IMR-90 (cell line): ENCODE measurements at regions not wholly inside any gene's neighbourhood (a gene's known extent, or its start where the extent isn't known, plus 50 kb on each side); places are given as distances from the start of the nearest gene placed in this dataset.

Experiments used
- ATAC-seq: fragments of 200-7000 bp; cut with Tn5 transposase; 2 replicates; pipeline ENCODE4 v1.9.1; 2020; ENCODE audit warnings: low read depth, mild to moderate bottlenecking, moderate library complexity
- BruUV-seq: library from RNA; stranded (reverse); fragments of 400-500 nt; replicated peaks from 2 replicates; lab custom pipeline; 2021; lab: Mats Ljungman, UMichigan
- CTCF ChIA-PET: fragments of 300-600 bp; formaldehyde crosslinking; extraction: SDS; loops from one replicate; lab custom pipeline; 2021; ENCODE audit warnings: antibody characterized with exemption; lab: Yijun Ruan, JAX
- POLR2A ChIA-PET: fragments of 300-600 bp; sonication (Branson Sonifier 250); formaldehyde crosslinking; loops from one replicate; lab custom pipeline; 2022; ENCODE audit warnings: antibody characterized with exemption; ENCODE audit not compliant: unreplicated experiment; lab: Charles Lee
- DNase-seq: peaks from one replicate; pipeline ENCODE4 v3.0.0; 2013
- H2AFZ ChIP-seq: replicated peaks from 2 replicates; pipeline ENCODE3; 2013; ENCODE audit warnings: low read length, mild to moderate bottlenecking; ENCODE audit not compliant: poor library complexity
- H2AK5ac ChIP-seq: 2 replicates; pipeline ENCODE4 v1.6.1; 2013; ENCODE audit warnings: low read depth, low read length, inconsistent platforms
- H2AK9ac ChIP-seq: replicated peaks from 2 replicates; pipeline ENCODE3; 2013; ENCODE audit warnings: mild to moderate bottlenecking, low read depth, low read length, moderate library complexity; ENCODE audit not compliant: poor library complexity
- H2BK120ac ChIP-seq: 2 replicates; pipeline ENCODE4 v1.6.1; 2013; ENCODE audit warnings: low read depth, low read length, inconsistent platforms
- H2BK15ac ChIP-seq: 3 replicates; pipeline ENCODE4 v1.6.1; 2013; ENCODE audit warnings: low read depth, low read length, inconsistent platforms
- H2BK20ac ChIP-seq: 2 replicates; pipeline ENCODE4 v1.6.1; 2013; ENCODE audit warnings: low read depth, mild to moderate bottlenecking, inconsistent platforms, low read length, moderate library complexity
- H2BK5ac ChIP-seq: 2 replicates; pipeline ENCODE4 v1.6.1; 2013; ENCODE audit warnings: mild to moderate bottlenecking, low read depth, low read length, inconsistent platforms; ENCODE audit not compliant: poor library complexity, severe bottlenecking
- H3K14ac ChIP-seq: replicated peaks from 2 replicates; pipeline ENCODE4 v1.6.1; 2013; ENCODE audit warnings: low read depth, low read length, inconsistent platforms
- H3K18ac ChIP-seq: 2 replicates; pipeline ENCODE4 v1.6.1; 2013; ENCODE audit warnings: low read depth, low read length, control low read depth
- H3K23ac ChIP-seq: 2 replicates; pipeline ENCODE4 v1.6.1; 2013; ENCODE audit warnings: low read depth, low read length, inconsistent platforms
- H3K27ac ChIP-seq: 2 replicates; pipeline ENCODE4 v1.5.1; 2013; ENCODE audit warnings: mild to moderate bottlenecking, control low read depth, low read length; ENCODE audit not compliant: insufficient read depth
- H3K27me3 ChIP-seq: 2 replicates; pipeline ENCODE4 v1.6.1; 2013; ENCODE audit warnings: low read length; ENCODE audit not compliant: control insufficient read depth, insufficient read depth
- H3K36me3 ChIP-seq: 2 replicates; pipeline ENCODE4 v1.6.1; 2013; ENCODE audit warnings: low read length, mixed read lengths; ENCODE audit not compliant: control insufficient read depth, insufficient read depth
- H3K4ac ChIP-seq: 2 replicates; pipeline ENCODE4 v1.6.1; 2013; ENCODE audit warnings: low read depth, low read length, inconsistent platforms
- H3K4me1 ChIP-seq: 2 replicates; pipeline ENCODE4 v1.6.1; 2013; ENCODE audit warnings: low read length, mixed read lengths; ENCODE audit not compliant: control insufficient read depth, insufficient read depth
- H3K4me2 ChIP-seq: 2 replicates; pipeline ENCODE4 v1.6.1; 2013; ENCODE audit warnings: low read depth, mild to moderate bottlenecking, control low read depth, low read length, moderate library complexity
- H3K4me3 ChIP-seq: 2 replicates; pipeline ENCODE4 v1.5.1; 2013; ENCODE audit warnings: low read depth, mild to moderate bottlenecking, control low read depth, low read length, moderate library complexity; ENCODE audit not compliant: insufficient read depth
- H3K56ac ChIP-seq: 2 replicates; pipeline ENCODE4 v1.6.1; 2013; ENCODE audit warnings: low read length, inconsistent platforms; ENCODE audit not compliant: insufficient read depth; ENCODE audit errors: extremely low read depth
- H3K79me1 ChIP-seq, 2 experiments: 2 replicates each; pipeline ENCODE4 v1.6.1; 2013; ENCODE audit warnings: low read length in 2 of 2, inconsistent platforms in 1 of 2, low read depth in 1 of 2
- H3K9ac ChIP-seq: 2 replicates; pipeline ENCODE4 v1.6.1; 2013; ENCODE audit warnings: low read depth, low read length, control low read depth
- H3K9me1 ChIP-seq: 2 replicates; pipeline ENCODE4 v1.6.1; 2013; ENCODE audit warnings: low read length, inconsistent platforms; ENCODE audit not compliant: insufficient read depth
- H3K9me3 ChIP-seq: 2 replicates; pipeline ENCODE4 v1.6.1; 2013; ENCODE audit warnings: low read length; ENCODE audit not compliant: control insufficient read depth, insufficient read depth
- H4K20me1 ChIP-seq: 2 replicates; pipeline ENCODE4 v1.6.1; 2013; ENCODE audit warnings: low read length, inconsistent platforms; ENCODE audit not compliant: insufficient read depth
- H4K5ac ChIP-seq: 2 replicates; pipeline ENCODE4 v1.6.1; 2013; ENCODE audit warnings: mild to moderate bottlenecking, low read depth, low read length, control low read depth
- H4K8ac ChIP-seq, 2 experiments: 2 replicates each; pipeline ENCODE4 v1.6.1; 2013; ENCODE audit warnings: low read depth in 2 of 2, low read length in 2 of 2, control low read depth in 1 of 2, inconsistent platforms in 1 of 2
- H4K91ac ChIP-seq: 2 replicates; pipeline ENCODE4 v1.6.1; 2013; ENCODE audit warnings: low read depth, low read length, inconsistent platforms; ENCODE audit not compliant: insufficient read depth
- CEBPB ChIP-seq: IDR thresholded peaks from 2 replicates; pipeline ENCODE4 v1.6.1; 2012; ENCODE audit warnings: low read depth, low read length, improper control_type of control experiment
- CHD1 ChIP-seq: IDR thresholded peaks from 2 replicates; pipeline ENCODE4 v1.6.1; 2012; ENCODE audit warnings: low read depth, low read length, improper control_type of control experiment
- CTCF ChIP-seq: conservative IDR thresholded peaks from 2 replicates; pipeline ENCODE4 v1.5.1; 2012; ENCODE audit warnings: mild to moderate bottlenecking, low read depth, low read length, improper control_type of control experiment
- ELK1 ChIP-seq: fragments of 150-350 bp; IDR thresholded peaks from 2 replicates; pipeline ENCODE4 v1.6.1; 2016; ENCODE audit warnings: low read depth, mild to moderate bottlenecking, low read length, moderate library complexity, borderline replicate concordance
- FOS ChIP-seq: fragments of 150-350 bp; IDR thresholded peaks from 2 replicates; pipeline ENCODE4 v1.6.1; 2016; ENCODE audit warnings: low read depth, low read length
- MAFK ChIP-seq: IDR thresholded peaks from 2 replicates; pipeline ENCODE4 v1.6.1; 2012; ENCODE audit warnings: low read depth, low read length, improper control_type of control experiment
- NFE2L2 ChIP-seq: fragments of 150-350 bp; IDR thresholded peaks from 2 replicates; pipeline ENCODE4 v1.6.1; 2016; ENCODE audit warnings: low read depth, mild to moderate bottlenecking, low read length
- POLR2A ChIP-seq: IDR thresholded peaks from 2 replicates; pipeline ENCODE4 v1.6.1; 2012; ENCODE audit warnings: mild to moderate bottlenecking, low read depth, low read length
- RAD21 ChIP-seq: IDR thresholded peaks from 2 replicates; pipeline ENCODE4 v1.6.1; 2012; ENCODE audit warnings: low read length, improper control_type of control experiment
- RCOR1 ChIP-seq: IDR thresholded peaks from 2 replicates; pipeline ENCODE4 v1.6.1; 2012; ENCODE audit warnings: mild to moderate bottlenecking, low read length, improper control_type of control experiment; ENCODE audit not compliant: insufficient replicate concordance
- RFX5 ChIP-seq: IDR thresholded peaks from 2 replicates; pipeline ENCODE4 v1.8.0; 2012; ENCODE audit warnings: low read depth, mild to moderate bottlenecking, low read length, moderate library complexity
- SMC3 ChIP-seq: fragments of 150-350 bp; IDR thresholded peaks from 2 replicates; pipeline ENCODE4 v1.6.1; 2016; ENCODE audit warnings: low read depth, mild to moderate bottlenecking, antibody characterized with exemption, low read length, moderate library complexity
- USF2 ChIP-seq: fragments of 150-350 bp; IDR thresholded peaks from 2 replicates; pipeline ENCODE4 v1.6.1; 2017; ENCODE audit warnings: mild to moderate bottlenecking, antibody characterized with exemption, low read length, low read depth
- WGBS, 2 experiments: methylation state at CpG; one replicate each; pipeline versions ENCODE4 v1.1.5 to v1.1.7; 2013; ENCODE audit warnings: missing lambda C conversion rate in 2 of 2; ENCODE audit not compliant: insufficient read length in 1 of 2; ENCODE audit errors: extremely low coverage in 2 of 2; 5-methylcytosine and 5-hydroxymethylcytosine counted together
- dilution Hi-C: fragments of 300-500 bp; cut with HindIII; formaldehyde crosslinking; loops from one replicate; pipeline ENCODE4 v1.14.3; 2018; ENCODE audit warnings: low sequenced_read_pairs; ENCODE audit not compliant: unreplicated experiment
- in situ Hi-C: fragments of 300-500 bp; cut with MboI; formaldehyde crosslinking; loops from 3 replicates; pipeline ENCODE4 v1.14.3; 2019; ENCODE audit warnings: low sequenced_read_pairs, inconsistent platforms, mixed read lengths
- intact Hi-C: fragments of 100-400 bp; cut with micrococcal nuclease; formaldehyde crosslinking; loops from 2 replicates; pipeline ENCODE4 v1.10.0; 2022

- Histone ChIP-seq H2AK9ac (no peak overlapping the region), H3K14ac (no peak overlapping the region), H2BK15ac (no peak overlapping the region), H2BK120ac (no peak overlapping the region), H3K23ac (no peak overlapping the region), H3K56ac (no peak overlapping the region), H4K20me1 (no peaks in the 10 kb centered on the region), H4K5ac (no peak overlapping the region), H4K8ac (no peak overlapping the region), H3K27me3 (no peaks in the 10 kb centered on the region), H3K36me3 (no peaks in the 10 kb centered on the region), H3K4ac (no peak overlapping the region), H3K27ac (no peak overlapping the region), H3K79me1 (no peaks in the 10 kb centered on the region), H3K9ac (no peak overlapping the region), H3K4me3 (no peak overlapping the region), H3K4me2 (no peak overlapping the region), H2AFZ (no peak overlapping the region), H3K18ac (no peak overlapping the region), H3K4me1 (no peaks in the 10 kb centered on the region), H2BK5ac (no peak overlapping the region), H3K9me3 (no peaks in the 10 kb centered on the region), H2AK5ac (no peak overlapping the region), H4K91ac (no peak overlapping the region), H3K9me1 (no peaks in the 10 kb centered on the region), H2BK20ac (no peak overlapping the region)
- dilution Hi-C loops (no loop called here), in situ Hi-C loops (no loop called here), intact Hi-C loops (no loop called here)
- ChIA-PET POLR2A (no interaction called here), CTCF (interaction anchor here (0.6 kb wide), 1 partner anchor 187 kb away, joined by 6 read pairs; no protein-coding TSS in a partner anchor)
- DNase-seq (no peak), ATAC-seq (no peak)
- WGBS, 2 experiments, result no CpG with 5 or more reads among the region's 1 CpG
- no TSS peak for BruUV-seq
- TF ChIP-seq POLR2A, result no peak
- TF ChIP-seq CTCF, result no peak
- no peak for TF ChIP-seq SMC3
- TF ChIP-seq CHD1, result no peak
- TF ChIP-seq NFE2L2, result no peak
- TF ChIP-seq RFX5, result no peak
- no peak for TF ChIP-seq RAD21
- no peak for TF ChIP-seq CEBPB
- TF ChIP-seq USF2, result no peak
- TF ChIP-seq RCOR1, result no peak
- TF ChIP-seq MAFK, result no peak
- TF ChIP-seq ELK1, result no peak
- TF ChIP-seq FOS, result no peak
Observed at GRCh38 chr1:96073100-96073499, 648.5 kb upstream of the PTBP2 start.
